ENCODE measurements at regions not wholly inside any gene's neighbourhood (a gene's known extent, or its start where the extent isn't known, plus 50 kb on each side); places are given as distances from the start of the nearest gene placed in this dataset.

DNA sequence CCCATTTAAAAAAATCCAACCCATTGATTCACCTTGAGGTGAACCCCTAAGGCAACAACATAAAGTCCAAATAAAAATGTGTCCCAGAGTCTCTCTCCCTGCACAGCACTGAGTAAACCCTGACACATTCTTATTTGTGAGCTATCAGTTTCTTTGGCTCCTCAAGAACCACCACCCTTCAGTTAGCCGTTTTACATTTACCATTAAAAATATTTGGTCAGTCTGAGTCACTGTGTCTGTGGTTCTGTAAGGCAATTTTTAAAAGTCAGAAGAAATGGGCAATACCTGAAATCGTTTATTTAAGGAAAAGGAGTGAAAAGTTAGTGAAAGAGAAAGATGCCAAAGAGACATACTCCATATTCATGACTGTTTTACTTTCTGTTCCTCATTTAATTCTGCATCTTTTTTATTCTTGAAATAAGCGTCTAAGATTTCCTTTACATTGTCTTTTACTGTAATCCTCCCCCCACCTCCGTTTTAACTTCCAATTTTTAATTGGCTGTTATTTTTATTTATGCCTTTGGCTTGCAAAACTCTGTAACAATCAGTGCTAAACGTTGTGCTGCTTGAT lies 91.7 kb upstream of the IVNS1ABP start:
- Histone ChIP-seq H3K18ac (ENCODE audit: low read length) (no peak overlapping the region), H2BK15ac (replicated peaks; ENCODE audit: low read depth) (no peak overlapping the region), H3K56ac (ENCODE audit: low read length) (no peak overlapping the region), H3K4me3 (ENCODE audit: low read length) (no peak overlapping the region), H3K23ac (ENCODE audit: low read length) (no peak overlapping the region), H3K4me1 (ENCODE audit: control insufficient read depth, low read depth, low read length) (no peaks in the 10 kb centered on the region), H3K36me3 (ENCODE audit: control insufficient read depth, insufficient read depth, low read length) (no peaks in the 10 kb centered on the region), H3K79me1 (ENCODE audit: low read length) (no peaks in the 10 kb centered on the region), H3K9ac (ENCODE audit: low read length) (no peak overlapping the region), H2BK5ac (ENCODE audit: low read length) (no peak overlapping the region), H4K8ac (ENCODE audit: low read depth, low read length) (no peak overlapping the region), H3K4ac (ENCODE audit: low read depth, low read length) (no peak overlapping the region), H4K5ac (ENCODE audit: low read length) (no peak overlapping the region), H3K27ac (ENCODE audit: low read depth, low read length) (no peak overlapping the region), H3K79me2 (ENCODE audit: control insufficient read depth, insufficient read depth, low read length) (no peaks in the 10 kb centered on the region), H2BK120ac (ENCODE audit: low read depth, low read length) (no peak overlapping the region), H3K27me3 (ENCODE audit: insufficient read depth, low read length, poor library complexity) (no peaks in the 10 kb centered on the region), H3K4me2 (ENCODE audit: low read length) (no peak overlapping the region), H2AK5ac (ENCODE audit: low read length) (no peak overlapping the region)
- no peak for DNase-seq
- no CpG with 5 or more reads among the region's 5 CpGs for WGBS (ENCODE audit: extremely low coverage, insufficient coverage, low lambda C conversion rate)

- Histone ChIP-seq H4K8ac (ENCODE audit: low read depth, low read length) (no peak overlapping the region), H2AK5ac (ENCODE audit: low read length) (no peak overlapping the region), H3K4me2 (ENCODE audit: low read length) (no peak overlapping the region), H3K9ac (ENCODE audit: low read length) (no peak overlapping the region), H4K5ac (ENCODE audit: low read length) (no peak overlapping the region), H2BK15ac (replicated peaks; ENCODE audit: low read depth) (no peak overlapping the region), H3K27ac (ENCODE audit: low read depth, low read length) (no peak overlapping the region), H3K18ac (ENCODE audit: low read length) (no peak overlapping the region), H3K79me1 (ENCODE audit: low read length) (no peaks in the 10 kb centered on the region), H2BK120ac (ENCODE audit: low read depth, low read length) (no peak overlapping the region), H3K4me3 (ENCODE audit: low read length) (no peak overlapping the region), H3K56ac (ENCODE audit: low read length) (no peak overlapping the region), H3K23ac (ENCODE audit: low read length) (no peak overlapping the region), H2BK5ac (ENCODE audit: low read length) (no peak overlapping the region), H3K79me2 (ENCODE audit: control insufficient read depth, insufficient read depth, low read length) (no peaks in the 10 kb centered on the region), H3K36me3 (ENCODE audit: control insufficient read depth, insufficient read depth, low read length) (no peaks in the 10 kb centered on the region), H3K4me1 (ENCODE audit: control insufficient read depth, low read depth, low read length) (no peaks in the 10 kb centered on the region), H3K4ac (ENCODE audit: low read depth, low read length) (no peak overlapping the region), H3K27me3 (ENCODE audit: insufficient read depth, low read length, poor library complexity) (no peaks in the 10 kb centered on the region)
- DNase-seq, result no peak
- no CpG with 5 or more reads among the region's 1 CpG for WGBS (ENCODE audit: extremely low coverage, insufficient coverage, low lambda C conversion rate)
Measured at GRCh38 chr1:185406691-185407009, 89.6 kb upstream of the IVNS1ABP start.

GRCh38 chr1:185406006-185406690 lies 89.1 kb upstream of the IVNS1ABP start:
- Histone ChIP-seq H3K23ac (ENCODE audit: low read length) (no peak overlapping the region), H3K4ac (ENCODE audit: low read depth, low read length) (no peak overlapping the region), H4K5ac (ENCODE audit: low read length) (no peak overlapping the region), H3K4me3 (ENCODE audit: low read length) (no peak overlapping the region), H3K18ac (ENCODE audit: low read length) (peak overlapping the region; percentile 55), H2AK5ac (ENCODE audit: low read length) (no peak overlapping the region), H2BK120ac (ENCODE audit: low read depth, low read length) (no peak overlapping the region), H4K8ac (ENCODE audit: low read depth, low read length) (no peak overlapping the region), H3K4me1 (ENCODE audit: control insufficient read depth, low read depth, low read length) (no peaks in the 10 kb centered on the region), H2BK5ac (ENCODE audit: low read length) (no peak overlapping the region), H3K79me2 (ENCODE audit: control insufficient read depth, insufficient read depth, low read length) (no peaks in the 10 kb centered on the region), H3K9ac (ENCODE audit: low read length) (no peak overlapping the region), H3K56ac (ENCODE audit: low read length) (no peak overlapping the region), H3K27ac (ENCODE audit: low read depth, low read length) (no peak overlapping the region), H2BK15ac (replicated peaks; ENCODE audit: low read depth) (peak overlapping the region; percentile 0), H3K4me2 (ENCODE audit: low read length) (no peak overlapping the region), H3K79me1 (ENCODE audit: low read length) (no peaks in the 10 kb centered on the region), H3K27me3 (ENCODE audit: insufficient read depth, low read length, poor library complexity) (no peaks in the 10 kb centered on the region), H3K36me3 (ENCODE audit: control insufficient read depth, insufficient read depth, low read length) (no peaks in the 10 kb centered on the region)
- DNase-seq, result no peak
- WGBS (ENCODE audit: extremely low coverage, insufficient coverage, low lambda C conversion rate), result no CpG with 5 or more reads among the region's 3 CpGs

- Histone ChIP-seq H4K8ac (ENCODE audit: low read depth, low read length) (no peak overlapping the region), H3K27me3 (ENCODE audit: insufficient read depth, low read length, poor library complexity) (no peaks in the 10 kb centered on the region), H3K9ac (ENCODE audit: low read length) (no peak overlapping the region), H3K79me2 (ENCODE audit: control insufficient read depth, insufficient read depth, low read length) (no peaks in the 10 kb centered on the region), H3K56ac (ENCODE audit: low read length) (no peak overlapping the region), H2BK120ac (ENCODE audit: low read depth, low read length) (no peak overlapping the region), H3K27ac (ENCODE audit: low read depth, low read length) (no peak overlapping the region), H3K4me1 (ENCODE audit: control insufficient read depth, low read depth, low read length) (peaks cover 2% of the 10 kb centered on the region), H3K4me2 (ENCODE audit: low read length) (no peak overlapping the region), H2BK5ac (ENCODE audit: low read length) (no peak overlapping the region), H2AK5ac (ENCODE audit: low read length) (no peak overlapping the region), H3K79me1 (ENCODE audit: low read length) (no peaks in the 10 kb centered on the region), H4K5ac (ENCODE audit: low read length) (no peak overlapping the region), H2BK15ac (replicated peaks; ENCODE audit: low read depth) (no peak overlapping the region), H3K4me3 (ENCODE audit: low read length) (no peak overlapping the region), H3K36me3 (ENCODE audit: control insufficient read depth, insufficient read depth, low read length) (no peaks in the 10 kb centered on the region), H3K4ac (ENCODE audit: low read depth, low read length) (no peak overlapping the region), H3K23ac (ENCODE audit: low read length) (no peak overlapping the region), H3K18ac (ENCODE audit: low read length) (no peak overlapping the region)
- DNase-seq, result no peak
- no CpG with 5 or more reads among the region's 6 CpGs for WGBS (ENCODE audit: extremely low coverage, insufficient coverage, low lambda C conversion rate)
Measured at GRCh38 chr1:185404907-185405568, 88.0 kb upstream of the IVNS1ABP start.

DNA sequence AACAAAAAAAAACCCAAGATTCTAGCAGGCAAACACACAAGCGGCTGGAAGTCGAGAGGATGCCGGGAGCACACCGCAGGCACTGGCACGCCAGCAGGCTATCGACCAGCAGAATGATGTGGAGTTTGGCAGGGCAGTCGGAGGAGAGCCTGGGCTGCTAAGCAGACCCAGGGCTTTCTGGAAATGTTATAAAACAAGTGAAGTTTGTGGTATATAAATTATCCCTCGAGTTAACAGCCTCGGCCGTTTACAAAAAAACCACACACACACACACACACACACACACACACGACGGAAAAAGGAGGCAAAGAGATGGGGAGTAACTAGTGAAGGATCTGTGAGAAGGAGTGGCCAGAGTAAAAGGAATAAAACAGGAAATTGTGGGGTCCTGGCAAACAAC lies 87.2 kb upstream of the IVNS1ABP start:
- H3K4ac ChIP-seq (ENCODE audit: low read depth, low read length), result no peak overlapping the region
- no peak overlapping the region for H3K23ac ChIP-seq (ENCODE audit: low read length)
- H3K4me3 ChIP-seq (ENCODE audit: low read length), result no peak overlapping the region
- H3K79me1 ChIP-seq (ENCODE audit: low read length), result no peaks in the 10 kb centered on the region
- no peaks in the 10 kb centered on the region for H3K79me2 ChIP-seq (ENCODE audit: control insufficient read depth, insufficient read depth, low read length)
- no peak overlapping the region for H3K27ac ChIP-seq (ENCODE audit: low read depth, low read length)
- H3K9ac ChIP-seq (ENCODE audit: low read length), result no peak overlapping the region
- no peak overlapping the region for H4K8ac ChIP-seq (ENCODE audit: low read depth, low read length)
- no peak overlapping the region for H2BK15ac ChIP-seq (replicated peaks; ENCODE audit: low read depth)
- no peak overlapping the region for H2BK120ac ChIP-seq (ENCODE audit: low read depth, low read length)
- H3K18ac ChIP-seq (ENCODE audit: low read length), result no peak overlapping the region
- no peaks in the 10 kb centered on the region for H3K36me3 ChIP-seq (ENCODE audit: control insufficient read depth, insufficient read depth, low read length)
- H2BK5ac ChIP-seq (ENCODE audit: low read length), result no peak overlapping the region
- peak overlapping the region; percentile 11 for H3K56ac ChIP-seq (ENCODE audit: low read length)
- no peaks in the 10 kb centered on the region for H3K27me3 ChIP-seq (ENCODE audit: insufficient read depth, low read length, poor library complexity)
- no peak overlapping the region for H2AK5ac ChIP-seq (ENCODE audit: low read length)
- H3K4me2 ChIP-seq (ENCODE audit: low read length), result no peak overlapping the region
- H3K4me1 ChIP-seq (ENCODE audit: control insufficient read depth, low read depth, low read length), result peaks cover 2% of the 10 kb centered on the region
- WGBS (ENCODE audit: extremely low coverage, insufficient coverage, low lambda C conversion rate), result no CpG with 5 or more reads among the region's 12 CpGs
- peak; percentile 20 for DNase-seq
- H4K5ac ChIP-seq (ENCODE audit: low read length), result no peak overlapping the region
